ENCODE measurements at regions not wholly inside any gene's neighbourhood (a gene's known extent, or its start where the extent isn't known, plus 50 kb on each side); places are given as distances from the start of the nearest gene placed in this dataset.

GRCh38 chr11:129733981-129734380 lies 81.7 kb upstream of the TMEM45B start:
- TF ChIP-seq, protein P1, sequence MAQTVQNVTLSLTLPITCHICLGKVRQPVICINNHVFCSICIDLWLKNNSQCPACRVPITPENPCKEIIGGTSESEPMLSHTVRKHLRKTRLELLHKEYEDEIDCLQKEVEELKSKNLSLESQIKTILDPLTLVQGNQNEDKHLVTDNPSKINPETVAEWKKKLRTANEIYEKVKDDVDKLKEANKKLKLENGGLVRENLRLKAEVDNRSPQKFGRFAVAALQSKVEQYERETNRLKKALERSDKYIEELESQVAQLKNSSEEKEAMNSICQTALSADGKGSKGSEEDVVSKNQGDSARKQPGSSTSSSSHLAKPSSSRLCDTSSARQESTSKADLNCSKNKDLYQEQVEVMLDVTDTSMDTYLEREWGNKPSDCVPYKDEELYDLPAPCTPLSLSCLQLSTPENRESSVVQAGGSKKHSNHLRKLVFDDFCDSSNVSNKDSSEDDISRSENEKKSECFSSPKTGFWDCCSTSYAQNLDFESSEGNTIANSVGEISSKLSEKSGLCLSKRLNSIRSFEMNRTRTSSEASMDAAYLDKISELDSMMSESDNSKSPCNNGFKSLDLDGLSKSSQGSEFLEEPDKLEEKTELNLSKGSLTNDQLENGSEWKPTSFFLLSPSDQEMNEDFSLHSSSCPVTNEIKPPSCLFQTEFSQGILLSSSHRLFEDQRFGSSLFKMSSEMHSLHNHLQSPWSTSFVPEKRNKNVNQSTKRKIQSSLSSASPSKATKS (CRISPR knock-in tag; IDR thresholded peaks at IDR 0.05), result no peak
- TF ChIP-seq SRSF3 (IDR thresholded peaks at IDR 0.05; ENCODE audit: insufficient read depth, low read length), result no peak
- no peak for TF ChIP-seq TOE1 (IDR thresholded peaks at IDR 0.05; ENCODE audit: borderline replicate concordance)
- TF ChIP-seq TOE1 (CRISPR knock-in tag; IDR thresholded peaks at IDR 0.05; ENCODE audit: borderline replicate concordance, low read depth), result no peak
- TF ChIP-seq MAZ (CRISPR knock-in tag; conservative IDR thresholded peaks at IDR 0.05 in 1 of 2, IDR thresholded peaks at IDR 0.05 in 1 of 2), result no peak
- no peak for TF ChIP-seq BRCA1 (IDR thresholded peaks at IDR 0.05)
- no peak for TF ChIP-seq BRCA1 (CRISPR knock-in tag; IDR thresholded peaks at IDR 0.05)
- TF ChIP-seq, protein P2, sequence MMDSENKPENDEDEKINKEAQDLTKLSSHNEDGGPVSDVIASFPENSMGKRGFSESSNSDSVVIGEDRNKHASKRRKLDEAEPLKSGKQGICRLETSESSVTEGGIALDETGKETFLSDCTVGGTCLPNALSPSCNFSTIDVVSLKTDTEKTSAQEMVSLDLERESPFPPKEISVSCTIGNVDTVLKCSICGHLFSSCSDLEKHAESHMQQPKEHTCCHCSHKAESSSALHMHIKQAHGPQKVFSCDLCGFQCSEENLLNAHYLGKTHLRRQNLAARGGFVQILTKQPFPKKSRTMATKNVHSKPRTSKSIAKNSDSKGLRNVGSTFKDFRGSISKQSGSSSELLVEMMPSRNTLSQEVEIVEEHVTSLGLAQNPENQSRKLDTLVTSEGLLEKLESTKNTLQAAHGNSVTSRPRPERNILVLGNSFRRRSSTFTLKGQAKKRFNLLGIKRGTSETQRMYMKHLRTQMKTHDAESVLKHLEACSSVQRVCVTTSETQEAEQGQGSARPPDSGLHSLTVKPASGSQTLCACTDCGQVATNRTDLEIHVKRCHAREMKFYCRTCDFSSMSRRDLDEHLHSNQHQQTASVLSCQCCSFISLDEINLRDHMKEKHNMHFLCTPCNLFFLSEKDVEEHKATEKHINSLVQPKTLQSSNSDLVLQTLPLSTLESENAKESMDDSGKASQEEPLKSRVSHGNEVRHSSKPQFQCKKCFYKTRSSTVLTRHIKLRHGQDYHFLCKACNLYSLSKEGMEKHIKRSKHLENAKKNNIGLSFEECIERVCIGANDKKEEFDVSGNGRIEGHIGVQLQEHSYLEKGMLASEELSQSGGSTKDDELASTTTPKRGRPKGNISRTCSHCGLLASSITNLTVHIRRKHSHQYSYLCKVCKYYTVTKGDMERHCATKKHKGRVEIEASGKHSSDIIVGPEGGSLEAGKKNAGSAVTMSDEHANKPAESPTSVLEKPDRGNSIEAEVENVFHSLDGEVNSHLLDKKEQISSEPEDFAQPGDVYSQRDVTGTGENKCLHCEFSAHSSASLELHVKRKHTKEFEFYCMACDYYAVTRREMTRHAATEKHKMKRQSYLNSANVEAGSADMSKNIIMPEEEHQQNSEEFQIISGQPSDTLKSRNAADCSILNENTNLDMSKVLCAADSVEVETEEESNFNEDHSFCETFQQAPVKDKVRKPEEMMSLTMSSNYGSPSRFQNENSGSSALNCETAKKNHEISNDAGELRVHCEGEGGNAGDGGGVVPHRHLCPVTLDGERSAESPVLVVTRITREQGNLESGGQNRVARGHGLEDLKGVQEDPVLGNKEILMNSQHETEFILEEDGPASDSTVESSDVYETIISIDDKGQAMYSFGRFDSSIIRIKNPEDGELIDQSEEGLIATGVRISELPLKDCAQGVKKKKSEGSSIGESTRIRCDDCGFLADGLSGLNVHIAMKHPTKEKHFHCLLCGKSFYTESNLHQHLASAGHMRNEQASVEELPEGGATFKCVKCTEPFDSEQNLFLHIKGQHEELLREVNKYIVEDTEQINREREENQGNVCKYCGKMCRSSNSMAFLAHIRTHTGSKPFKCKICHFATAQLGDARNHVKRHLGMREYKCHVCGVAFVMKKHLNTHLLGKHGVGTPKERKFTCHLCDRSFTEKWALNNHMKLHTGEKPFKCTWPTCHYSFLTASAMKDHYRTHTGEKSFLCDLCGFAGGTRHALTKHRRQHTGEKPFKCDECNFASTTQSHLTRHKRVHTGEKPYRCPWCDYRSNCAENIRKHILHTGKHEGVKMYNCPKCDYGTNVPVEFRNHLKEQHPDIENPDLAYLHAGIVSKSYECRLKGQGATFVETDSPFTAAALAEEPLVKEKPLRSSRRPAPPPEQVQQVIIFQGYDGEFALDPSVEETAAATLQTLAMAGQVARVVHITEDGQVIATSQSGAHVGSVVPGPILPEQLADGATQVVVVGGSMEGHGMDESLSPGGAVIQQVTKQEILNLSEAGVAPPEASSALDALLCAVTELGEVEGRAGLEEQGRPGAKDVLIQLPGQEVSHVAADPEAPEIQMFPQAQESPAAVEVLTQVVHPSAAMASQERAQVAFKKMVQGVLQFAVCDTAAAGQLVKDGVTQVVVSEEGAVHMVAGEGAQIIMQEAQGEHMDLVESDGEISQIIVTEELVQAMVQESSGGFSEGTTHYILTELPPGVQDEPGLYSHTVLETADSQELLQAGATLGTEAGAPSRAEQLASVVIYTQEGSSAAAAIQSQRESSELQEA (IDR thresholded peaks at IDR 0.05; ENCODE audit: low read depth), result no peak
- TF ChIP-seq CTCF (IDR thresholded peaks at IDR 0.05 in 2 of 3, conservative IDR thresholded peaks at IDR 0.05 in 1 of 3; ENCODE audit: insufficient read depth in 2 of 3, low read depth in 1 of 3, low read length in 3 of 3), result no peak
- TF ChIP-seq POLR2A (conservative IDR thresholded peaks at IDR 0.05), result no peak
- no peak for TF ChIP-seq FOXA1 (IDR thresholded peaks at IDR 0.05; ENCODE audit: borderline replicate concordance)
- TF ChIP-seq, protein P3, sequence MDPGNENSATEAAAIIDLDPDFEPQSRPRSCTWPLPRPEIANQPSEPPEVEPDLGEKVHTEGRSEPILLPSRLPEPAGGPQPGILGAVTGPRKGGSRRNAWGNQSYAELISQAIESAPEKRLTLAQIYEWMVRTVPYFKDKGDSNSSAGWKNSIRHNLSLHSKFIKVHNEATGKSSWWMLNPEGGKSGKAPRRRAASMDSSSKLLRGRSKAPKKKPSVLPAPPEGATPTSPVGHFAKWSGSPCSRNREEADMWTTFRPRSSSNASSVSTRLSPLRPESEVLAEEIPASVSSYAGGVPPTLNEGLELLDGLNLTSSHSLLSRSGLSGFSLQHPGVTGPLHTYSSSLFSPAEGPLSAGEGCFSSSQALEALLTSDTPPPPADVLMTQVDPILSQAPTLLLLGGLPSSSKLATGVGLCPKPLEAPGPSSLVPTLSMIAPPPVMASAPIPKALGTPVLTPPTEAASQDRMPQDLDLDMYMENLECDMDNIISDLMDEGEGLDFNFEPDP (CRISPR knock-in tag; IDR thresholded peaks at IDR 0.05), result no peak

All from K562 (cell line).